Keratinocyte (primary cell): ENCODE measurements at regions not wholly inside any gene's neighbourhood (a gene's known extent, or its start where the extent isn't known, plus 50 kb on each side); places are given as distances from the start of the nearest gene placed in this dataset.

Source experiments
- CTCF ChIP-seq, 3 experiments: IDR thresholded peaks in 1 of 3; conservative IDR thresholded peaks in 1 of 3; optimal IDR thresholded peaks in 1 of 3; 2 replicates in 2 of 3; 3 replicates in 1 of 3; pipeline versions ENCODE3 to v1.5.1; 2011; ENCODE audit warnings: low read length in 3 of 3, mild to moderate bottlenecking in 3 of 3, moderate library complexity in 2 of 3, control low read depth in 1 of 3, inconsistent platforms in 1 of 3; ENCODE audit not compliant: insufficient read depth in 2 of 3; ENCODE audit errors: extremely low read depth in 1 of 3
- EZH2 ChIP-seq: IDR thresholded peaks from one replicate; pipeline ENCODE4 v1.6.1; 2012; ENCODE audit warnings: inconsistent platforms, mild to moderate bottlenecking, low read length, moderate library complexity

DNA sequence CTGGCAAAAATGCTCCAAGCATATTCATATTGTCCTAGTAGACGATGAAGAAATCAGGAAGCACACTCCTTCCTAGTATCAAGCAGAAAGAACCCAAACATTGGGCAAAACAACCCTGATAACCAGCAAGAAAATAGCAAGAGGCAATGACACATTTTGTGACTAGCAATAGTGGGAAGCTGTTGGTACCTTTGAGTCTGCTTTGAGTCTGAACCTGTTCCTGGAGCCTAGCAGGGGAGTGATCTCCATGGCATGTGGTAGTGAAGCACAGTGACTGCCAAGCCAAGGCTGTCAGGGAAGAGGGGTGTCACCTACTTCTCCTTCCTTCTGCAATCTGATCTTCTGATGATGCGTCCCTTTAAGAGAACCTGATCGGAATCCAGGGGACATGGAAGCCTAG, 533.9 kb downstream of the VRK1 start:
- TF ChIP-seq EZH2 (no peak), CTCF (optimal IDR thresholded peaks at IDR 0.05 in 1 of 3, IDR thresholded peaks at IDR 0.05 in 1 of 3, conservative IDR thresholded peaks at IDR 0.05 in 1 of 3; ENCODE audit: extremely low read depth in 1 of 3, insufficient read depth in 2 of 3, low read length in 3 of 3) (no peak)
